H9 (cell line): ENCODE measurements at regions not wholly inside any gene's neighbourhood (a gene's known extent, or its start where the extent isn't known, plus 50 kb on each side); places are given as distances from the start of the nearest gene placed in this dataset.

Experiments
- DNase-seq: peaks from one replicate; pipeline ENCODE4 v3.0.0-alpha.2; 2017
- H2AFZ ChIP-seq: one replicate; pipeline ENCODE4 v1.6.1; 2013; ENCODE audit warnings: mild to moderate bottlenecking, low read length, control low read depth, moderate library complexity
- H2AK5ac ChIP-seq: 2 replicates; pipeline ENCODE4 v1.6.1; 2013; ENCODE audit warnings: low read length, control low read depth, mixed read lengths; ENCODE audit not compliant: insufficient read length
- H2BK120ac ChIP-seq: one replicate; pipeline ENCODE4 v1.6.1; 2013; ENCODE audit warnings: low read depth, mild to moderate bottlenecking, low read length, control low read depth, inconsistent platforms; ENCODE audit not compliant: poor library complexity, severe bottlenecking
- H2BK12ac ChIP-seq: 2 replicates; pipeline ENCODE4 v1.6.1; 2013; ENCODE audit warnings: low read length, control low read depth, mixed read lengths, low read depth; ENCODE audit not compliant: insufficient read length
- H2BK15ac ChIP-seq: 2 replicates; pipeline ENCODE4 v1.6.1; 2013; ENCODE audit warnings: low read depth, low read length, control low read depth
- H2BK20ac ChIP-seq: one replicate; pipeline ENCODE4 v1.6.1; 2013; ENCODE audit warnings: low read depth, mild to moderate bottlenecking, low read length, control low read depth, inconsistent platforms; ENCODE audit not compliant: poor library complexity, severe bottlenecking
- H2BK5ac ChIP-seq: 2 replicates; pipeline ENCODE4 v1.6.1; 2013; ENCODE audit warnings: low read length, control low read depth, mixed read lengths; ENCODE audit not compliant: insufficient read length
- H3K14ac ChIP-seq: 2 replicates; pipeline ENCODE4 v1.6.1; 2013; ENCODE audit warnings: low read length, control low read depth; ENCODE audit not compliant: insufficient read depth
- H3K18ac ChIP-seq: 2 replicates; pipeline ENCODE4 v1.6.1; 2013; ENCODE audit warnings: low read depth, mild to moderate bottlenecking, mixed read lengths, low read length, control low read depth; ENCODE audit not compliant: insufficient read length
- H3K23ac ChIP-seq: 2 replicates; pipeline ENCODE4 v1.6.1; 2013; ENCODE audit warnings: low read length, control low read depth, mixed read lengths, low read depth; ENCODE audit not compliant: insufficient read length
- H3K23me2 ChIP-seq: 2 replicates; pipeline ENCODE4 v1.6.1; 2013; ENCODE audit warnings: low read depth, mild to moderate bottlenecking, mixed read lengths, low read length, control low read depth; ENCODE audit not compliant: insufficient read length, poor library complexity, severe bottlenecking
- H3K27ac ChIP-seq: 2 replicates; pipeline ENCODE4 v1.5.1; 2013; ENCODE audit warnings: low read length, control low read depth, mixed read lengths, low read depth; ENCODE audit not compliant: insufficient read length
- H3K27me3 ChIP-seq: 2 replicates; pipeline ENCODE4 v1.6.1; 2013; ENCODE audit warnings: low read length, control low read depth, inconsistent platforms; ENCODE audit not compliant: insufficient read depth
- H3K4ac ChIP-seq: 2 replicates; pipeline ENCODE4 v1.6.1; 2013; ENCODE audit warnings: low read depth, mild to moderate bottlenecking, control low read depth, inconsistent platforms, low read length, moderate library complexity
- H3K4me1 ChIP-seq: 2 replicates; pipeline ENCODE4 v1.6.1; 2013; ENCODE audit warnings: low read length, control low read depth, inconsistent platforms; ENCODE audit not compliant: insufficient read depth
- H3K4me2 ChIP-seq: 2 replicates; pipeline ENCODE4 v1.6.1; 2013; ENCODE audit warnings: low read length, control low read depth, mixed read lengths; ENCODE audit not compliant: insufficient read length, insufficient read depth
- H3K56ac ChIP-seq: 2 replicates; pipeline ENCODE4 v1.6.1; 2013; ENCODE audit warnings: low read depth, mild to moderate bottlenecking, mixed read lengths, low read length, control low read depth; ENCODE audit not compliant: insufficient read length
- H3K79me1 ChIP-seq: 2 replicates; pipeline ENCODE4 v1.6.1; 2013; ENCODE audit warnings: low read depth, mild to moderate bottlenecking, moderate library complexity, low read length, control low read depth, inconsistent platforms; ENCODE audit not compliant: insufficient read depth, poor library complexity, severe bottlenecking
- H3K79me2 ChIP-seq: 2 replicates; pipeline ENCODE4 v1.6.1; 2013; ENCODE audit warnings: low read length, control low read depth, inconsistent platforms; ENCODE audit not compliant: insufficient read depth
- H3K9ac ChIP-seq: 2 replicates; pipeline ENCODE4 v1.6.1; 2013; ENCODE audit warnings: low read length, control low read depth, mixed read lengths; ENCODE audit not compliant: insufficient read length; ENCODE audit errors: extremely low read depth
- H3K9me3 ChIP-seq: one replicate; pipeline ENCODE4 v1.6.1; 2013; ENCODE audit warnings: low read depth, low read length, inconsistent platforms; ENCODE audit not compliant: control insufficient read depth
- H3T11ph ChIP-seq: one replicate; pipeline ENCODE4 v1.6.1; 2013; ENCODE audit warnings: mild to moderate bottlenecking, low read length, control low read depth, inconsistent platforms
- H4K20me1 ChIP-seq: one replicate; pipeline ENCODE4 v1.6.1; 2013; ENCODE audit not compliant: control insufficient read depth, insufficient read length, insufficient read depth
- H4K5ac ChIP-seq: 2 replicates; pipeline ENCODE4 v1.6.1; 2013; ENCODE audit warnings: low read depth, mild to moderate bottlenecking, mixed read lengths, low read length, control low read depth; ENCODE audit not compliant: insufficient read length
- H4K8ac ChIP-seq: replicated peaks from 2 replicates; pipeline ENCODE4 v1.6.1; 2013; ENCODE audit warnings: low read length, control low read depth, mixed read lengths, low read depth; ENCODE audit not compliant: insufficient read length
- H4K91ac ChIP-seq: 2 replicates; pipeline ENCODE4 v1.6.1; 2013; ENCODE audit warnings: low read depth, mild to moderate bottlenecking, moderate library complexity, mixed read lengths, low read length, control low read depth; ENCODE audit not compliant: insufficient read length
- H3K27ac Mint-ChIP-seq, 3 experiments: 2 replicates in 2 of 3; 3 replicates in 1 of 3; pipeline ENCODE4 v1.8.0; 2020 to 2021; ENCODE audit warnings: mixed read lengths in 3 of 3, mild to moderate bottlenecking in 1 of 3, moderate library complexity in 1 of 3
- H3K27me3 Mint-ChIP-seq: 2 replicates; pipeline ENCODE4 v1.8.0; 2021; ENCODE audit warnings: low read depth, mild to moderate bottlenecking, moderate library complexity, mixed read lengths
- H3K36me3 Mint-ChIP-seq, 3 experiments: 2 replicates in 2 of 3; 3 replicates in 1 of 3; pipeline ENCODE4 v1.8.0; 2020 to 2021; ENCODE audit warnings: low read depth in 3 of 3, mixed read lengths in 3 of 3; ENCODE audit not compliant: insufficient read depth in 1 of 3
- H3K4me1 Mint-ChIP-seq, 2 experiments: 2 replicates each; pipeline ENCODE4 v1.8.0; 2020; ENCODE audit warnings: mixed read lengths in 2 of 2
- H3K4me3 Mint-ChIP-seq, 2 experiments: 2 replicates in 1 of 2; 3 replicates in 1 of 2; pipeline ENCODE4 v1.8.0; 2020 to 2021; ENCODE audit warnings: mild to moderate bottlenecking in 2 of 2, mixed read lengths in 2 of 2, moderate library complexity in 1 of 2
- H3K9me3 Mint-ChIP-seq, 2 experiments: 2 replicates in 1 of 2; 3 replicates in 1 of 2; pipeline ENCODE4 v1.8.0; 2020; ENCODE audit warnings: mild to moderate bottlenecking in 2 of 2, mixed read lengths in 2 of 2, moderate library complexity in 1 of 2
- CTCF ChIP-seq: fragments of 200-600 bp; sonication (generic); conservative IDR thresholded peaks from 3 replicates; pipeline ENCODE4 v1.8.0; 2021; ENCODE audit warnings: antibody characterized with exemption, mild to moderate bottlenecking
- WGBS: extraction: QIAGEN DNeasy Blood & Tissue Kit; methylation state at CpG from one replicate; pipeline ENCODE4 v1.1.7; 2013; ENCODE audit warnings: missing lambda C conversion rate, low lambda C conversion rate, mixed read lengths; ENCODE audit not compliant: insufficient read length; ENCODE audit errors: extremely low coverage; 5-methylcytosine and 5-hydroxymethylcytosine counted together

GRCh38 chrX:95884186-95884585 lies 800.5 kb upstream of the DIAPH2 start:
- Mint-ChIP-seq H3K4me1 (0 out of 4 replicates have a peak, but pooled peaks cover 0 to under 1% of the 10 kb centered on the region in 2 experiments), H3K27ac (no peak overlapping the region), H3K4me3 (no peak overlapping the region), H3K36me3 (no peaks in the 10 kb centered on the region), H3K9me3 (no peaks in the 10 kb centered on the region), H3K27me3 (no peaks in the 10 kb centered on the region; the same call in 1 of the 2 replicates)
- H4K20me1 ChIP-seq: no peaks in the 10 kb centered on the region
- no peak overlapping the region for H3K14ac ChIP-seq
- no peaks in the 10 kb centered on the region for H3K23me2 ChIP-seq
- H3K4me2 ChIP-seq: no peak overlapping the region
- no peaks in the 10 kb centered on the region for H3K79me2 ChIP-seq
- H3K9me3 ChIP-seq: no peaks in the 10 kb centered on the region
- H3K18ac ChIP-seq: no peak overlapping the region
- H3K56ac ChIP-seq: no peak overlapping the region
- no peak overlapping the region for H2AK5ac ChIP-seq
- no CpG with 5 or more reads among the region's 2 CpGs for WGBS
- no peak for TF ChIP-seq CTCF
- H2BK120ac ChIP-seq: no peak overlapping the region
- H3K4ac ChIP-seq: no peak overlapping the region
- H2BK5ac ChIP-seq: no peak overlapping the region
- no peak overlapping the region for H2AFZ ChIP-seq
- no peak overlapping the region for H4K8ac ChIP-seq
- H3K23ac ChIP-seq: no peak overlapping the region
- no peaks in the 10 kb centered on the region for H3K27me3 ChIP-seq
- no peak overlapping the region for H3T11ph ChIP-seq
- no peaks in the 10 kb centered on the region for H3K79me1 ChIP-seq
- H4K91ac ChIP-seq: no peak overlapping the region
- no peak overlapping the region for H2BK15ac ChIP-seq
- DNase-seq: no peak
- H2BK12ac ChIP-seq: no peak overlapping the region
- no peak overlapping the region for H3K27ac ChIP-seq
- no peak overlapping the region for H4K5ac ChIP-seq
- H3K9ac ChIP-seq: no peak overlapping the region
- H2BK20ac ChIP-seq: no peak overlapping the region
- no peaks in the 10 kb centered on the region for H3K4me1 ChIP-seq
